DMS 273 treated with DMSO at 0.1 percent for 48 hours (cell line): ENCODE measurements at regions not wholly inside any gene's neighbourhood (a gene's known extent, or its start where the extent isn't known, plus 50 kb on each side); places are given as distances from the start of the nearest gene placed in this dataset.

Experiments used
- DNase-seq: peaks from one replicate; lab custom pipeline; 2025; lab: John Stamatoyannopoulos, UW

GRCh38 chr21:36554411-36555157, 74.7 kb upstream of the CLDN14 start:
- DNase-seq = no peak

GRCh38 chr21:36555199-36555800, 75.4 kb upstream of the CLDN14 start:
- no peak for DNase-seq

- no peak for DNase-seq
Observed at GRCh38 chr21:36557316-36557715, 77.4 kb upstream of the CLDN14 start.

GRCh38 chr21:36560933-36561575, 81.1 kb upstream of the CLDN14 start:
- no peak for DNase-seq

- no peak for DNase-seq
Observed at GRCh38 chr21:36563341-36563926, 83.5 kb upstream of the CLDN14 start.

GRCh38 chr21:36564647-36565046, 84.7 kb upstream of the CLDN14 start:
- no peak for DNase-seq

GRCh38 chr21:36565540-36565939, 85.6 kb upstream of the CLDN14 start:
- no peak for DNase-seq

- no peak for DNase-seq
Observed at GRCh38 chr21:36566644-36567043, 86.7 kb upstream of the CLDN14 start.

GRCh38 chr21:36567216-36567885, 87.4 kb upstream of the CLDN14 start:
- DNase-seq = no peak

GRCh38 chr21:36569511-36569910, 89.6 kb upstream of the CLDN14 start:
- DNase-seq = no peak

GRCh38 chr21:36571556-36571955, 91.6 kb upstream of the CLDN14 start:
- DNase-seq = no peak

- DNase-seq = no peak
Observed at GRCh38 chr21:36572039-36572438, 92.1 kb upstream of the CLDN14 start.

- no peak for DNase-seq
Observed at GRCh38 chr21:36575306-36575705, 95.4 kb upstream of the CLDN14 start.

GRCh38 chr21:36576441-36576840, 96.5 kb upstream of the CLDN14 start:
- DNase-seq = no peak

- DNase-seq = no peak
Observed at GRCh38 chr21:36579898-36580297, 100.0 kb upstream of the CLDN14 start.

GRCh38 chr21:36582271-36582670, 102.3 kb upstream of the CLDN14 start:
- no peak for DNase-seq

GRCh38 chr21:36583591-36583990, 103.7 kb upstream of the CLDN14 start:
- DNase-seq = no peak

- no peak for DNase-seq
Observed at GRCh38 chr21:36584980-36585940, 105.3 kb upstream of the CLDN14 start.

- DNase-seq = no peak
Observed at GRCh38 chr21:36587388-36587787, 107.5 kb upstream of the CLDN14 start.

GRCh38 chr21:36589352-36589971, 109.5 kb upstream of the SIM2 start:
- peak; percentile 9 for DNase-seq
